ENCODE measurements at regions not wholly inside any gene's neighbourhood (a gene's known extent, or its start where the extent isn't known, plus 50 kb on each side); places are given as distances from the start of the nearest gene placed in this dataset.
"Not testable (repeated sequence)": the region's sequence is repeated elsewhere in the genome, so short reads cannot be mapped to it uniquely, and the experiment has no call there.

DNA sequence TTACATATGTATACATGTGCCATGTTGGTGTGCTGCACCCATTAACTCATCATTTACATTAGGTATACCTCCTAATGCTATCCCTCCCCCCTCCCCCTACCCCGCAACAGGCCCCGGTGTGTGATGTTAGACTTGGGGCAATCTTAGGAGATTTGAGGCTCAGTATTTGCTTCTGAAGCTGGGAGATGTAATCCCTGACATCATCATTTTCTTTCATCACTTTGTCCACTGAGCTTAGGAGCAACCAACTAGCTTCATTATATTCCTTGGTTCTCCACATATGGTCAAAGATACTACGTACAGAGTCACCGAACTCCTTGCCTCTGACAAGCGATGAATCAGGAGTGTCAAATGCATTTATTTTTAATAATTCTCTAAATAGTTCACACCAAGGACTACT is 239.7 kb upstream of the CYRIA start:
- not testable (repeated sequence) for TF ChIP-seq CTCF (IDR thresholded peaks at IDR 0.05; ENCODE audit: insufficient read depth, low read length, poor library complexity, severe bottlenecking); EZH2phosphoT487 (conservative IDR thresholded peaks at IDR 0.05; ENCODE audit: low read length)

Data from SU-DHL-6 (cell line).